ENCODE measurements at regions not wholly inside any gene's neighbourhood (a gene's known extent, or its start where the extent isn't known, plus 50 kb on each side); places are given as distances from the start of the nearest gene placed in this dataset.

DNA sequence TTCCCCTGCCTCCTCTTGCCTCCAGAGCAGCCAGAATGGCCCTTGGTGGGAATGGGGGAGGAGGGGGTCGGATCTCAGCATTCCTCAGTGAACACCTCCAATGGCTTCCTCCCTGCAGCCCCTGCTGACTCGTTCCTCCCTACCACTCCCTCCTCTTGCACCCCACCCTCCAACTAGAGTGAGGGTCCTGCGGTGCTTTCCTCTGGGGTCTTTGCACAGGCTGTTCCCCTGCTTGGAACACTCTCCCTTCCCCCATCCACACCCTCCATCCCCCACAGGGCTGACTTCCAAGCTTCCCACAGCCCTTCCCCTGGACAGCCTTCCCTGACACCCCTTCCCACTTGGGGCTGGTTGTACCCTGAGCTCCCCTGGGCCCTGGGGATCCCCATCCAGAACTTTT is 70.4 kb upstream of the NEK6 start:
- CTCF ChIA-PET: interaction anchor here (0.6 kb wide), 1 partner anchor 12 kb away, joined by 5 read pairs; no protein-coding TSS in a partner anchor
- no peak overlapping the region for H3K27ac ChIP-seq
- DNase-seq (ENCODE audit: low spot score): no peak
- TF ChIP-seq, protein P1, sequence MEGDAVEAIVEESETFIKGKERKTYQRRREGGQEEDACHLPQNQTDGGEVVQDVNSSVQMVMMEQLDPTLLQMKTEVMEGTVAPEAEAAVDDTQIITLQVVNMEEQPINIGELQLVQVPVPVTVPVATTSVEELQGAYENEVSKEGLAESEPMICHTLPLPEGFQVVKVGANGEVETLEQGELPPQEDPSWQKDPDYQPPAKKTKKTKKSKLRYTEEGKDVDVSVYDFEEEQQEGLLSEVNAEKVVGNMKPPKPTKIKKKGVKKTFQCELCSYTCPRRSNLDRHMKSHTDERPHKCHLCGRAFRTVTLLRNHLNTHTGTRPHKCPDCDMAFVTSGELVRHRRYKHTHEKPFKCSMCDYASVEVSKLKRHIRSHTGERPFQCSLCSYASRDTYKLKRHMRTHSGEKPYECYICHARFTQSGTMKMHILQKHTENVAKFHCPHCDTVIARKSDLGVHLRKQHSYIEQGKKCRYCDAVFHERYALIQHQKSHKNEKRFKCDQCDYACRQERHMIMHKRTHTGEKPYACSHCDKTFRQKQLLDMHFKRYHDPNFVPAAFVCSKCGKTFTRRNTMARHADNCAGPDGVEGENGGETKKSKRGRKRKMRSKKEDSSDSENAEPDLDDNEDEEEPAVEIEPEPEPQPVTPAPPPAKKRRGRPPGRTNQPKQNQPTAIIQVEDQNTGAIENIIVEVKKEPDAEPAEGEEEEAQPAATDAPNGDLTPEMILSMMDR (conservative IDR thresholded peaks at IDR 0.05; ENCODE audit: low read depth): no peak
- POLR2A ChIA-PET (ENCODE audit: low non-redundant PET): no interaction called here

- ChIA-PET POLR2A (ENCODE audit: low non-redundant PET) (no interaction called here), CTCF (interaction anchor here (0.6 kb wide), 1 partner anchor 97 kb away, joined by 3 read pairs; no protein-coding TSS in a partner anchor)
- no peak for DNase-seq (ENCODE audit: low spot score)
- no peak overlapping the region for H3K27ac ChIP-seq
- TF ChIP-seq, protein P1 (conservative IDR thresholded peaks at IDR 0.05; ENCODE audit: low read depth): no peak
Observed at GRCh38 chr9:124188331-124189110, 69.2 kb upstream of the NEK6 start.

DNA sequence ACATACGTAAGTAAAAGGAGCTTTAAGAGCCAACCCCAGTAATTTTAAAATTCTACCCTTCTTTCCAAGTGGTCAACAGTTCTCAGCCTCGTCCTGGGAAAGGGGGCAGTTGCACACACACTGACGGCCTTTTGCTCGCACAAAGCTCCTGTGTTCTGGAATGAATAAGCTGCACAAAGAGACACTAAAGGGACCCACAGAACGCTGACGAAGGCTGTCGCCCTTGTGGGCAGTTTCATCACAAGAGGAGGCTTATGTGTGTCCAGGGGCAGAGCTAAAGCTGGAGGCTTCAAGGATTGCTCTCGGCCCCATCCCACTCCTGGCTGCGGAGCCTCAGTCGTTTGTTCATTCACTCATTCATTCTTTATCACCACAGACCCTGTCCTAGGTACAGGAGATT is 67.0 kb upstream of the NEK6 start:
- DNase-seq (ENCODE audit: low spot score): no peak
- POLR2A ChIA-PET (ENCODE audit: low non-redundant PET): no interaction called here
- CTCF ChIA-PET: interaction anchor here (0.7 kb wide), 1 partner anchor 820 kb away, joined by 4 read pairs; no protein-coding TSS in a partner anchor
- no peak overlapping the region for H3K27ac ChIP-seq
- TF ChIP-seq, protein P1 (conservative IDR thresholded peaks at IDR 0.05; ENCODE audit: low read depth): no peak

DNA sequence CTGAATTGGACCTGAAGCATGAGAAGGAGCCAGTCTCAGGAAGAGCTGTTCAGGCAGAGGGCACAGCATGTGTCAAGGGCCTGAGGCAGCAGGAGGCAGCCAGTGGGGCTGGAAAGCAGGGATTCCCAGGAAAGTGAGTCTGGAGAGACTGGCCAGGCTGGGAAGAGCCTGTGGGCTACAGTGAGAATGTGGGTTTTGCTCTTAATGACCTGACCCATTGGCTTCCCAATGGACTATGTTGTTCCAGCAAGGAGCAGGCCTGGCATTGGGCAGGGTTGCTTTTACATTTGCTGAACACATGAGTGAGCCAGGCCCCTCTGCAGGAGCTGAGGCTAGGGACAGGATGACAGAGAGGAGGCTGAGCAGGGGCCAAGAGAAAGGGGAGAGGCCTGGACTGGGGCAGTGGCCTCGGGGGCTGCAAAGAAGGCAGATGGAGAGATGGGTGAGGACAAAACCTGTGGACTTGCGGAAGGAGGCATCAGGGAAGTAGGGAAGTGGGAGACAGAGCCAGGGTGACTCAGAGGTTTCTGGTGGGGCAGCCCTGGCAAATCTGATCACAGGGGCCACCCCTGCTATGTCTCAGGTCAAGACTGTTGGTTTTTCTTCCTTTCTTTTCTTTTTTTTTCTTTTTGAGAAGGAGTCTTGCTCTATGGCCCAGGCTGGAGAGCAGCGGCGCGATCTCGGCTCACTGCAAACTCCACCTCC is 65.9 kb upstream of the NEK6 start:
- TF ChIP-seq, protein P1 (conservative IDR thresholded peaks at IDR 0.05; ENCODE audit: low read depth): no peak
- H3K27ac ChIP-seq: no peak overlapping the region
- DNase-seq (ENCODE audit: low spot score): no peak
- POLR2A ChIA-PET (ENCODE audit: low non-redundant PET): no interaction called here
- CTCF ChIA-PET: no interaction called here

GRCh38 chr9:124196814-124197176 is 61.0 kb upstream of the NEK6 start:
- TF ChIP-seq, protein P1 (conservative IDR thresholded peaks at IDR 0.05; ENCODE audit: low read depth): no peak
- ChIA-PET CTCF (interaction anchor here (0.6 to 1.6 kb wide), 2 partner anchors 11 to 13 kb away, joined by 3 read pairs; no protein-coding TSS in a partner anchor), POLR2A (ENCODE audit: low non-redundant PET) (no interaction called here)
- no peak overlapping the region for H3K27ac ChIP-seq
- DNase-seq (ENCODE audit: low spot score): no peak

DNA sequence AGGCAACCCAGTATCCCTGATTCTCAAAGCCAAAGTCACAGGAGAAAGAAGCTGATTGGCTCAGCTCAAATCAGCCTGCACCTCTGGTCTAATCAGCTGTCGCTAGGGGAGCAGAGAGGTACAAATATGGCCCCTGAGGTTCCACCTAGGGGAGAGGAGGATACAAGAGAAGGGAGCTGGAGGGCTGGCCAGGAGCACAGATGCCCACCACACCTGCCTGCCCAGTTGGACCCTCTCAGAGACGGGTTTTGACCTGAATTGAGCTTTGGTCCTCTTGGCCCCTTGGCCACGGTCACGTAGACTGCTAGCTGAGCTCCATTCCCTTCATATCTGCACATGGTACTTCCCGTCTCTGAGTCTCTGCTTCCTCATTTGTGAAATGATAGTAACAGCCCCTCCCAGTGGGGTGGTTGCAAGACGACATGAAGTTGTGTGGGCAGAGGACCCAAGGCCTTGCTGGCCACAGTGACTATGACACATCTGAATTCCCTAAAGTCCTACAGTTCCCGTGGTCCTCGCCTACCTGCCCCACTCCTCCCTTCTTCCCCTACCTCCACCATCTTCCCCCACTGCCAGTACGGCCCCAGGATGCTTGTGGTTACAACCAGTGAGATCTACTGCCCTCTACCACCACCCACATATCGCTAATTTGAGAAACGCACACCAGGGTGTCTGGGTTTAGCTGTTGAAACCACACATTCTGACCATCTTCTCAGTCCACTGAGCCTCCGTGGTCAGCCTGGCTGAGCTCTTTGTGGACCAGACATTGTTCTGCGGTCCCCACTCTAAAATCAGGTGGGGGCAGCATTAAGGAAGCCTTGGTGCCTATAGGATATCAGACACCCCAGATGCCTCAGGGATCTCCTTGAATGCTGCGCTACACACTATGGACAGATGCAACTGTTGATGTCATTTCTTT is 60.3 kb upstream of the NEK6 start:
- no peak overlapping the region for H3K27ac ChIP-seq
- no peak for DNase-seq (ENCODE audit: low spot score)
- CTCF ChIA-PET: interaction anchor here (1.6 kb wide), 1 partner anchor 11 kb away, joined by 3 read pairs; no protein-coding TSS in a partner anchor
- POLR2A ChIA-PET (ENCODE audit: low non-redundant PET): no interaction called here
- TF ChIP-seq, protein P1 (conservative IDR thresholded peaks at IDR 0.05; ENCODE audit: low read depth): no peak

All from RWPE1 (cell line).